ENCODE measurements at regions not wholly inside any gene's neighbourhood (a gene's known extent, or its start where the extent isn't known, plus 50 kb on each side); places are given as distances from the start of the nearest gene placed in this dataset.

DNA sequence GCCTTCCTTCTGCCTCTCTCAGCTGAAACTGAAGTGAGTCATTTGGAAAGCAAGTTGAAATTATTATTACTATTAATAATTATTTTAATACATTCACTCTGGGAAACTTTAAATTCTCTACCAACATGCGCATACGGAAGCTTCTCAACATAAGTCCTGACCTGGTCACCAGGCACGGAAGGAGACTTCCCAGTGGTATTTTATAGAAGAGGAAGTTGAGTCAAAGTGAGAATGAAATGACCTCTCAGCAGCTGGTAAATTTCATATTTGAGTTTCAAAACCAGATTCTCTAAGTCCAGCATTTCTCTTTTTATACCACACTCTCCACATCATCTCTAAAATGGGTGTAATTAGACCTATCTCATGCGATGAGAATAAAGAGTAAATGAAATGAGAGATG lies 747.4 kb downstream of the VRK1 start:
- TF ChIP-seq, protein P1, sequence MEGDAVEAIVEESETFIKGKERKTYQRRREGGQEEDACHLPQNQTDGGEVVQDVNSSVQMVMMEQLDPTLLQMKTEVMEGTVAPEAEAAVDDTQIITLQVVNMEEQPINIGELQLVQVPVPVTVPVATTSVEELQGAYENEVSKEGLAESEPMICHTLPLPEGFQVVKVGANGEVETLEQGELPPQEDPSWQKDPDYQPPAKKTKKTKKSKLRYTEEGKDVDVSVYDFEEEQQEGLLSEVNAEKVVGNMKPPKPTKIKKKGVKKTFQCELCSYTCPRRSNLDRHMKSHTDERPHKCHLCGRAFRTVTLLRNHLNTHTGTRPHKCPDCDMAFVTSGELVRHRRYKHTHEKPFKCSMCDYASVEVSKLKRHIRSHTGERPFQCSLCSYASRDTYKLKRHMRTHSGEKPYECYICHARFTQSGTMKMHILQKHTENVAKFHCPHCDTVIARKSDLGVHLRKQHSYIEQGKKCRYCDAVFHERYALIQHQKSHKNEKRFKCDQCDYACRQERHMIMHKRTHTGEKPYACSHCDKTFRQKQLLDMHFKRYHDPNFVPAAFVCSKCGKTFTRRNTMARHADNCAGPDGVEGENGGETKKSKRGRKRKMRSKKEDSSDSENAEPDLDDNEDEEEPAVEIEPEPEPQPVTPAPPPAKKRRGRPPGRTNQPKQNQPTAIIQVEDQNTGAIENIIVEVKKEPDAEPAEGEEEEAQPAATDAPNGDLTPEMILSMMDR (IDR thresholded peaks at IDR 0.05) = no peak
- TF ChIP-seq POLR2AphosphoS5 (IDR thresholded peaks at IDR 0.05) (no peak), POLR2A (IDR thresholded peaks at IDR 0.05) (no peak)

All from prostate gland (tissue), 2 donors.